ENCODE measurements at regions not wholly inside any gene's neighbourhood (a gene's known extent, or its start where the extent isn't known, plus 50 kb on each side); places are given as distances from the start of the nearest gene placed in this dataset.

DNA sequence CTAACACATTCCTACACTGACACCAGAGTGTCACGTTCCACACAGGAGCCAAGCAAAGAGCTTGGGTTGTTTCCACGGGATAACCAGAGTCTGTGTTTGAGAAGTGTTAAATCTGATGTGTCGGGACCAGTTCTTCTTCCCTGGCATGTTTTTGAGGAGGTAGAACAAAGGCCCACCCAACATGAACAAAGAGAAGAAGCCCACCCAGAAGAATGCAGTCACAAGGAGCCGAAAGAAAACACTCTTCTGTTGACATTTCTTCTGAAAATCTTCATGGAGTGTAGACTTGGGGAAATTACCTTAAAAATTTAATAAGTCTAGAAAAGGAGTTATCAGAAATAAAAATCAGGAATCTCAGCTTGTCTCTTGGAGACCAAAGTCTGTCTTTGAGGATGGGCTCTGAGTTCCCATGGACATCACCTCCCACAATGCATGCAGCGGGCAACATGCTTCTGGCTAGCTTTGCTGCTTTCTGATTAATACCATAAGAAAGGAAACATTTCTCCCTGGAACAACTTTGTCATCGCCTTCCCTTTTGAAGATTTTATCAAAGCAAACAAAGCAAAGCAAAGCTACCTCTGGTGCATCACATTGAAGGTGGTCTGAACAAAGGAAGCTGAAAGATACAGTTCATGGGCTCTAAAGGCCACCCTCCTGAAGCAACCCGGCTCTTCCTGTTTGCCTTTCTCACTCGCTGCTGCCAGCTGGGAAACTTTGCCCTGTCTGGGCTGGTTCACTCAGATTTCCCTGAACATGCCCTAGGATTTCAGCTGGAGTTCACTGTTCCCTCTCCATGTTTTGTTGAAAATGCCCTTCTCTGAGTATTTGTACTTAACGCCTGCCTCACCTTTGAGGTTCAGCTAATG is 448.1 kb downstream of the KIF16B start:
- H3K9me3 ChIP-seq (ENCODE audit: insufficient read depth, low read length): no peaks in the 10 kb centered on the region
- no peak overlapping the region for H3K9ac ChIP-seq (ENCODE audit: low read length)
- H3K36me3 ChIP-seq (replicated peaks; ENCODE audit: low read depth, low read length): no peaks in the 10 kb centered on the region
- no peaks in the 10 kb centered on the region for H3K4me1 ChIP-seq (ENCODE audit: low read length)
- H3K27me3 ChIP-seq (ENCODE audit: low read depth, low read length): no peaks in the 10 kb centered on the region
- no peak overlapping the region for H3K4me3 ChIP-seq (ENCODE audit: low read length)
- H3K27ac ChIP-seq (ENCODE audit: low read length): no peak overlapping the region
- no peaks in the 10 kb centered on the region for H3K79me2 ChIP-seq (ENCODE audit: low read length)
- no peaks in the 10 kb centered on the region for H4K20me1 ChIP-seq (ENCODE audit: insufficient read depth, low read length)
- H2AFZ ChIP-seq (ENCODE audit: low read depth, low read length): no peak overlapping the region
- H3K4me2 ChIP-seq (ENCODE audit: low read length): no peak overlapping the region
- TF ChIP-seq, protein P1, sequence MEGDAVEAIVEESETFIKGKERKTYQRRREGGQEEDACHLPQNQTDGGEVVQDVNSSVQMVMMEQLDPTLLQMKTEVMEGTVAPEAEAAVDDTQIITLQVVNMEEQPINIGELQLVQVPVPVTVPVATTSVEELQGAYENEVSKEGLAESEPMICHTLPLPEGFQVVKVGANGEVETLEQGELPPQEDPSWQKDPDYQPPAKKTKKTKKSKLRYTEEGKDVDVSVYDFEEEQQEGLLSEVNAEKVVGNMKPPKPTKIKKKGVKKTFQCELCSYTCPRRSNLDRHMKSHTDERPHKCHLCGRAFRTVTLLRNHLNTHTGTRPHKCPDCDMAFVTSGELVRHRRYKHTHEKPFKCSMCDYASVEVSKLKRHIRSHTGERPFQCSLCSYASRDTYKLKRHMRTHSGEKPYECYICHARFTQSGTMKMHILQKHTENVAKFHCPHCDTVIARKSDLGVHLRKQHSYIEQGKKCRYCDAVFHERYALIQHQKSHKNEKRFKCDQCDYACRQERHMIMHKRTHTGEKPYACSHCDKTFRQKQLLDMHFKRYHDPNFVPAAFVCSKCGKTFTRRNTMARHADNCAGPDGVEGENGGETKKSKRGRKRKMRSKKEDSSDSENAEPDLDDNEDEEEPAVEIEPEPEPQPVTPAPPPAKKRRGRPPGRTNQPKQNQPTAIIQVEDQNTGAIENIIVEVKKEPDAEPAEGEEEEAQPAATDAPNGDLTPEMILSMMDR (IDR thresholded peaks at IDR 0.05; ENCODE audit: low read depth, low read length): no peak
- no peak for TF ChIP-seq EZH2phosphoT487 (IDR thresholded peaks at IDR 0.05; ENCODE audit: low read depth)

DNA sequence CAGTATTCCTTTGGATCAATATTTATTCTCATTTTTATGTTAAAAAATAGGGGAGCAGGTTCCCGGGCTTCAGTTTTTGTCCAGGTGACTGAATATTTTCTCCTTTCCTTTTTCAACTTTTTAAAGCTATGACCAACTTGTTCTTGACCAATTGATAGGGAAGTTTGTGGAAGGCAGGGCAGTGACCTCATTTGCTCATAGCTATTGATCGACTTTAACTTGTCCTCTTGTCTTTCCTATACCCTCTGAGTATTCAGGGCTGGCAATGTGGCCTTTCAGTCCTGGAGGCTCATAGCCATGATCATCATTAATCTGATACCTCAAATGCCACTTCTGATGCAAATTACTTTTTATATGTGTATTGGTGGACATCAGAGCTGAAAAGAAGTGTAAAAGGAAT is 448.8 kb downstream of the KIF16B start:
- H4K20me1 ChIP-seq (ENCODE audit: insufficient read depth, low read length): no peaks in the 10 kb centered on the region
- H3K9me3 ChIP-seq (ENCODE audit: insufficient read depth, low read length): no peaks in the 10 kb centered on the region
- H3K27ac ChIP-seq (ENCODE audit: low read length): no peak overlapping the region
- H2AFZ ChIP-seq (ENCODE audit: low read depth, low read length): no peak overlapping the region
- H3K9ac ChIP-seq (ENCODE audit: low read length): no peak overlapping the region
- no peaks in the 10 kb centered on the region for H3K79me2 ChIP-seq (ENCODE audit: low read length)
- H3K4me2 ChIP-seq (ENCODE audit: low read length): no peak overlapping the region
- no peaks in the 10 kb centered on the region for H3K4me1 ChIP-seq (ENCODE audit: low read length)
- H3K36me3 ChIP-seq (replicated peaks; ENCODE audit: low read depth, low read length): no peaks in the 10 kb centered on the region
- no peak overlapping the region for H3K4me3 ChIP-seq (ENCODE audit: low read length)
- TF ChIP-seq, protein P1 (IDR thresholded peaks at IDR 0.05; ENCODE audit: low read depth, low read length): no peak
- no peak for TF ChIP-seq EZH2phosphoT487 (IDR thresholded peaks at IDR 0.05; ENCODE audit: low read depth)
- no peaks in the 10 kb centered on the region for H3K27me3 ChIP-seq (ENCODE audit: low read depth, low read length)

DNA sequence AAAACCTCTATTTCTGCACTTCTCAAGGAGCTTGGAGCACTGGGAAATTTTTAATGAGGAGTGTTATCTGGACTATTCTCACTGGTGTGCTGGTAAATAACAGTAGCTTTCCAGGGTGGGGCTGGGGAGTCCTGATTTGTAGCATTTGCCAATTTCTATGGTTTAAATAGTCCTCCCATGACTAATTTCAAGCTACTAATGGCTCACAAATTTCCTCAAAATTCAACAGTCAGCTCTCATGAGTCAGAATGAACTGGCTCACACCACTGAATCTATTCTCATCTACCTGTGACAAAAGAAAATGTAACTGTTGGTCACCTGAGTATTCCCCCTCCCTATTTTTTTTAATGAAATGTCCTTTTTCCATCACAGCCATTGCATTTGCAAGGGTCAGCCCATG is 449.6 kb downstream of the KIF16B start:
- Histone ChIP-seq H2AFZ (ENCODE audit: low read depth, low read length) (no peak overlapping the region), H3K9ac (ENCODE audit: low read length) (no peak overlapping the region), H3K4me3 (ENCODE audit: low read length) (no peak overlapping the region), H3K4me2 (ENCODE audit: low read length) (no peak overlapping the region), H3K36me3 (replicated peaks; ENCODE audit: low read depth, low read length) (no peaks in the 10 kb centered on the region), H3K9me3 (ENCODE audit: insufficient read depth, low read length) (no peaks in the 10 kb centered on the region), H3K27ac (ENCODE audit: low read length) (no peak overlapping the region), H4K20me1 (ENCODE audit: insufficient read depth, low read length) (no peaks in the 10 kb centered on the region), H3K27me3 (ENCODE audit: low read depth, low read length) (no peaks in the 10 kb centered on the region), H3K79me2 (ENCODE audit: low read length) (no peaks in the 10 kb centered on the region), H3K4me1 (ENCODE audit: low read length) (no peaks in the 10 kb centered on the region)
- TF ChIP-seq, protein P1 (IDR thresholded peaks at IDR 0.05; ENCODE audit: low read depth, low read length): no peak
- no peak for TF ChIP-seq EZH2phosphoT487 (IDR thresholded peaks at IDR 0.05; ENCODE audit: low read depth)

DNA sequence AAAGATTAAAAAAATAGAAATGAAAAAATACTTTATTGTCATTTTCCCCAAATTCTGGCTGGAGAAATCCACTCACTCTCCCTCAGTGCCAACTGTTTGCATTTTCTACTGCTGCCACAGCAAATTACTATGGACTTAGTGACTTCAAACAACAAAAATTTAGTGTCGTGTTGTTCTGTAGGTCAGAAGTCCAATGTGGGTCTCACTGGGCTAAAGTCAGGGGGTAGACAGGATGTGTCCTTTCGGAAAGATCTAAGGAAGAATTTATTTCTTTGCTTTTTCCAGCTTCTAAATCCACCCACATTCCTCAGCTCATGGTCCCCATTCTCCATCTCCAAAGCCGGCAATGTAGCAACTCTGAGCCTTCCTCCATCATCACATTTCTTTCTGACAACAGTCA is 453.3 kb downstream of the KIF16B start:
- Histone ChIP-seq H3K4me3 (ENCODE audit: low read length) (no peak overlapping the region), H3K27ac (ENCODE audit: low read length) (no peak overlapping the region), H2AFZ (ENCODE audit: low read depth, low read length) (no peak overlapping the region), H3K4me2 (ENCODE audit: low read length) (no peak overlapping the region), H3K9ac (ENCODE audit: low read length) (no peak overlapping the region), H3K9me3 (ENCODE audit: insufficient read depth, low read length) (no peaks in the 10 kb centered on the region), H3K79me2 (ENCODE audit: low read length) (no peaks in the 10 kb centered on the region), H3K36me3 (replicated peaks; ENCODE audit: low read depth, low read length) (no peaks in the 10 kb centered on the region), H3K27me3 (ENCODE audit: low read depth, low read length) (no peaks in the 10 kb centered on the region), H4K20me1 (ENCODE audit: insufficient read depth, low read length) (no peaks in the 10 kb centered on the region), H3K4me1 (ENCODE audit: low read length) (no peaks in the 10 kb centered on the region)
- TF ChIP-seq, protein P1 (IDR thresholded peaks at IDR 0.05; ENCODE audit: low read depth, low read length): no peak

Data from OCI-LY3 (cell line).